ENCODE measurements at regions not wholly inside any gene's neighbourhood (a gene's known extent, or its start where the extent isn't known, plus 50 kb on each side); places are given as distances from the start of the nearest gene placed in this dataset.
A peak's percentile ranks its signal among the peaks of the same experiment; 100 is the strongest.

- Histone ChIP-seq H3K27me3 (replicated peaks in 1 of 2; ENCODE audit: control insufficient read depth in 2 of 2, extremely low read depth in 1 of 2, insufficient read depth in 2 of 2, low read length in 1 of 2) (no peaks in the 10 kb centered on the region), H3K27ac (ENCODE audit: low read length) (no peak overlapping the region), H3K9me3 (peaks cover 2% of the 10 kb centered on the region), H3K4me1 (ENCODE audit: control insufficient read depth in 1 of 2, extremely low read depth in 1 of 2, insufficient read depth in 2 of 2, low read length in 2 of 2) (no peaks in the 10 kb centered on the region), H3K36me3 (ENCODE audit: control insufficient read depth in 2 of 2, extremely low read depth in 1 of 2, insufficient read depth in 1 of 2, low read length in 1 of 2) (no peaks in the 10 kb centered on the region), H3K4me3 (ENCODE audit: control insufficient read depth in 1 of 2, extremely low read depth in 1 of 2, low read length in 1 of 2) (no peak overlapping the region)
- no CpG with 5 or more reads among the region's 1 CpG for WGBS (ENCODE audit: insufficient coverage)
- DNase-seq (no peak), ATAC-seq (replicated peaks in 1 of 4) (no peak)
- no peaks in the 10 kb centered on the region for H3K4me1 Mint-ChIP-seq
- no peak overlapping the region for H3K27ac Mint-ChIP-seq
- no peaks in the 10 kb centered on the region for H3K36me3 Mint-ChIP-seq
- CTCF ChIA-PET: no interaction called here
- H3K9me3 Mint-ChIP-seq: peaks cover 0 to 17% (median 5%) of the 10 kb centered on the region in 3 donors
- POLR2A ChIA-PET: no interaction called here
- no peak overlapping the region for H3K4me3 Mint-ChIP-seq
- H3K27me3 Mint-ChIP-seq: no peaks in the 10 kb centered on the region
These were observed 532.7 kb downstream of the GRXCR1 start for GRCh38 chr4:43425206-43425605.

GRCh38 chr4:43435291-43435690 lies 542.8 kb downstream of the GRXCR1 start:
- no peak overlapping the region for H3K4me3 Mint-ChIP-seq
- H3K27ac Mint-ChIP-seq: no peak overlapping the region
- H3K4me3 ChIP-seq (ENCODE audit: control insufficient read depth in 1 of 2, extremely low read depth in 1 of 2, low read length in 1 of 2): no peak overlapping the region
- no CpG with 5 or more reads among the region's 1 CpG for WGBS (ENCODE audit: insufficient coverage)
- no peaks in the 10 kb centered on the region for H3K4me1 Mint-ChIP-seq
- no peaks in the 10 kb centered on the region for H3K4me1 ChIP-seq (ENCODE audit: control insufficient read depth in 1 of 2, extremely low read depth in 1 of 2, insufficient read depth in 2 of 2, low read length in 2 of 2)
- H3K9me3 Mint-ChIP-seq: peaks cover 9 to 26% (median 22%) of the 10 kb centered on the region in 3 donors
- ATAC-seq (replicated peaks in 1 of 4) (no peak), DNase-seq (no peak)
- H3K36me3 Mint-ChIP-seq: no peaks in the 10 kb centered on the region
- no peaks in the 10 kb centered on the region for H3K27me3 Mint-ChIP-seq
- no peaks in the 10 kb centered on the region for H3K36me3 ChIP-seq (ENCODE audit: control insufficient read depth in 2 of 2, extremely low read depth in 1 of 2, insufficient read depth in 1 of 2, low read length in 1 of 2)
- CTCF ChIA-PET: no interaction called here
- H3K27me3 ChIP-seq (replicated peaks in 1 of 2; ENCODE audit: control insufficient read depth in 2 of 2, extremely low read depth in 1 of 2, insufficient read depth in 2 of 2, low read length in 1 of 2): no peaks in the 10 kb centered on the region
- H3K27ac ChIP-seq (ENCODE audit: low read length): no peak overlapping the region
- POLR2A ChIA-PET: no interaction called here
- H3K9me3 ChIP-seq: no peaks in the 10 kb centered on the region

GRCh38 chr4:43452948-43453347 lies 560.4 kb downstream of the GRXCR1 start:
- peak in 2 of 4 experiments; percentile 34 to 52 for ATAC-seq (replicated peaks in 1 of 4)
- no peak overlapping the region for H3K27ac Mint-ChIP-seq
- H3K9me3 Mint-ChIP-seq: peaks cover 3 to 10% (median 8%) of the 10 kb centered on the region in 3 donors
- no peak overlapping the region for H3K4me3 Mint-ChIP-seq
- ChIA-PET CTCF (no interaction called here), POLR2A (no interaction called here)
- H3K27me3 ChIP-seq (replicated peaks in 1 of 2; ENCODE audit: control insufficient read depth in 2 of 2, extremely low read depth in 1 of 2, insufficient read depth in 2 of 2, low read length in 1 of 2): no peaks in the 10 kb centered on the region
- no peaks in the 10 kb centered on the region for H3K36me3 Mint-ChIP-seq
- no peaks in the 10 kb centered on the region for H3K36me3 ChIP-seq (ENCODE audit: control insufficient read depth in 2 of 2, extremely low read depth in 1 of 2, insufficient read depth in 1 of 2, low read length in 1 of 2)
- no peak overlapping the region for H3K4me3 ChIP-seq (ENCODE audit: control insufficient read depth in 1 of 2, extremely low read depth in 1 of 2, low read length in 1 of 2)
- H3K4me1 Mint-ChIP-seq: no peaks in the 10 kb centered on the region
- no peaks in the 10 kb centered on the region for H3K4me1 ChIP-seq (ENCODE audit: control insufficient read depth in 1 of 2, extremely low read depth in 1 of 2, insufficient read depth in 2 of 2, low read length in 2 of 2)
- H3K9me3 ChIP-seq: no peaks in the 10 kb centered on the region
- H3K27me3 Mint-ChIP-seq: no peaks in the 10 kb centered on the region
- H3K27ac ChIP-seq (ENCODE audit: low read length): no peak overlapping the region
- DNase-seq: no peak

GRCh38 chr4:43456383-43456782 lies 563.9 kb downstream of the GRXCR1 start:
- Mint-ChIP-seq H3K4me1 (no peaks in the 10 kb centered on the region), H3K4me3 (no peak overlapping the region), H3K27ac (no peak overlapping the region), H3K36me3 (no peaks in the 10 kb centered on the region), H3K9me3 (peaks cover 3 to 15% (median 8%) of the 10 kb centered on the region in 3 donors), H3K27me3 (no peaks in the 10 kb centered on the region)
- ATAC-seq (replicated peaks in 1 of 4) (no peak), DNase-seq (no peak)
- Histone ChIP-seq H3K27me3 (replicated peaks in 1 of 2; ENCODE audit: control insufficient read depth in 2 of 2, extremely low read depth in 1 of 2, insufficient read depth in 2 of 2, low read length in 1 of 2) (no peaks in the 10 kb centered on the region), H3K9me3 (no peaks in the 10 kb centered on the region), H3K4me1 (ENCODE audit: control insufficient read depth in 1 of 2, extremely low read depth in 1 of 2, insufficient read depth in 2 of 2, low read length in 2 of 2) (no peaks in the 10 kb centered on the region), H3K36me3 (ENCODE audit: control insufficient read depth in 2 of 2, extremely low read depth in 1 of 2, insufficient read depth in 1 of 2, low read length in 1 of 2) (no peaks in the 10 kb centered on the region), H3K4me3 (ENCODE audit: control insufficient read depth in 1 of 2, extremely low read depth in 1 of 2, low read length in 1 of 2) (no peak overlapping the region), H3K27ac (ENCODE audit: low read length) (no peak overlapping the region)
- POLR2A ChIA-PET: no interaction called here
- WGBS (ENCODE audit: insufficient coverage): no CpG with 5 or more reads among the region's 2 CpGs
- CTCF ChIA-PET: no interaction called here

- ATAC-seq (replicated peaks in 1 of 4) (no peak), DNase-seq (no peak)
- Histone ChIP-seq H3K9me3 (no peaks in the 10 kb centered on the region), H3K27ac (ENCODE audit: low read length) (no peak overlapping the region), H3K4me3 (ENCODE audit: control insufficient read depth in 1 of 2, extremely low read depth in 1 of 2, low read length in 1 of 2) (no peak overlapping the region), H3K27me3 (replicated peaks in 1 of 2; ENCODE audit: control insufficient read depth in 2 of 2, extremely low read depth in 1 of 2, insufficient read depth in 2 of 2, low read length in 1 of 2) (no peaks in the 10 kb centered on the region), H3K36me3 (ENCODE audit: control insufficient read depth in 2 of 2, extremely low read depth in 1 of 2, insufficient read depth in 1 of 2, low read length in 1 of 2) (no peaks in the 10 kb centered on the region), H3K4me1 (ENCODE audit: control insufficient read depth in 1 of 2, extremely low read depth in 1 of 2, insufficient read depth in 2 of 2, low read length in 2 of 2) (no peaks in the 10 kb centered on the region)
- Mint-ChIP-seq H3K4me1 (no peaks in the 10 kb centered on the region), H3K36me3 (no peaks in the 10 kb centered on the region), H3K27me3 (no peaks in the 10 kb centered on the region), H3K27ac (no peak overlapping the region), H3K4me3 (no peak overlapping the region), H3K9me3 (peaks cover 3 to 15% (median 8%) of the 10 kb centered on the region in 3 donors)
- POLR2A ChIA-PET: no interaction called here
- WGBS (ENCODE audit: insufficient coverage): no CpG with 5 or more reads among the region's 2 CpGs
- CTCF ChIA-PET: no interaction called here
These were observed 565.4 kb downstream of the GRXCR1 start for GRCh38 chr4:43457866-43458265.

GRCh38 chr4:43458293-43458692 lies 565.8 kb downstream of the GRXCR1 start:
- Histone ChIP-seq H3K36me3 (ENCODE audit: control insufficient read depth in 2 of 2, extremely low read depth in 1 of 2, insufficient read depth in 1 of 2, low read length in 1 of 2) (no peaks in the 10 kb centered on the region), H3K27me3 (replicated peaks in 1 of 2; ENCODE audit: control insufficient read depth in 2 of 2, extremely low read depth in 1 of 2, insufficient read depth in 2 of 2, low read length in 1 of 2) (no peaks in the 10 kb centered on the region), H3K4me3 (ENCODE audit: control insufficient read depth in 1 of 2, extremely low read depth in 1 of 2, low read length in 1 of 2) (no peak overlapping the region), H3K4me1 (ENCODE audit: control insufficient read depth in 1 of 2, extremely low read depth in 1 of 2, insufficient read depth in 2 of 2, low read length in 2 of 2) (no peaks in the 10 kb centered on the region), H3K9me3 (no peaks in the 10 kb centered on the region), H3K27ac (ENCODE audit: low read length) (no peak overlapping the region)
- H3K4me3 Mint-ChIP-seq: no peak overlapping the region
- ChIA-PET CTCF (no interaction called here), POLR2A (interaction anchor here in 1 of 2 donors (0.6 kb wide), 1 partner anchor 10 kb away, joined by 3 read pairs; no protein-coding TSS in a partner anchor)
- no peaks in the 10 kb centered on the region for H3K36me3 Mint-ChIP-seq
- WGBS (ENCODE audit: insufficient coverage): 50% methylated on average over 2 of the region's 4 CpGs
- ATAC-seq (replicated peaks in 1 of 4) (no peak), DNase-seq (no peak)
- no peaks in the 10 kb centered on the region for H3K27me3 Mint-ChIP-seq
- H3K27ac Mint-ChIP-seq: no peak overlapping the region
- H3K4me1 Mint-ChIP-seq: no peaks in the 10 kb centered on the region
- peaks cover 3 to 13% (median 8%) of the 10 kb centered on the region in 3 donors for H3K9me3 Mint-ChIP-seq

GRCh38 chr4:43471950-43472349 lies 579.4 kb downstream of the GRXCR1 start:
- no peak for DNase-seq
- POLR2A ChIA-PET: no interaction called here
- H3K27me3 ChIP-seq (replicated peaks in 1 of 2; ENCODE audit: control insufficient read depth in 2 of 2, extremely low read depth in 1 of 2, insufficient read depth in 2 of 2, low read length in 1 of 2): no peaks in the 10 kb centered on the region
- 67% methylated on average over 4 of the region's 5 CpGs for WGBS (ENCODE audit: insufficient coverage)
- H3K36me3 ChIP-seq (ENCODE audit: control insufficient read depth in 2 of 2, extremely low read depth in 1 of 2, insufficient read depth in 1 of 2, low read length in 1 of 2): no peaks in the 10 kb centered on the region
- Mint-ChIP-seq H3K4me3 (no peak overlapping the region), H3K27ac (no peak overlapping the region), H3K27me3 (no peaks in the 10 kb centered on the region), H3K4me1 (no peaks in the 10 kb centered on the region), H3K9me3 (peaks cover 29 to 59% (median 31%) of the 10 kb centered on the region in 3 donors), H3K36me3 (no peaks in the 10 kb centered on the region)
- no peak for ATAC-seq (replicated peaks in 1 of 4)
- CTCF ChIA-PET: no interaction called here
- H3K27ac ChIP-seq (ENCODE audit: low read length): no peak overlapping the region
- peaks cover 3% of the 10 kb centered on the region for H3K9me3 ChIP-seq
- no peak overlapping the region for H3K4me3 ChIP-seq (ENCODE audit: control insufficient read depth in 1 of 2, extremely low read depth in 1 of 2, low read length in 1 of 2)
- no peaks in the 10 kb centered on the region for H3K4me1 ChIP-seq (ENCODE audit: control insufficient read depth in 1 of 2, extremely low read depth in 1 of 2, insufficient read depth in 2 of 2, low read length in 2 of 2)

All from T-cell (primary cell).